Right lobe of liver (tissue), 6 donors: ENCODE measurements at regions not wholly inside any gene's neighbourhood (a gene's known extent, or its start where the extent isn't known, plus 50 kb on each side); places are given as distances from the start of the nearest gene placed in this dataset.
A peak's percentile ranks its signal among the peaks of the same experiment; 100 is the strongest.
"Not testable (repeated sequence)": the region's sequence is repeated elsewhere in the genome, so short reads cannot be mapped to it uniquely, and the experiment has no call there.

Experiments used
- ATAC-seq, 4 donors: fragments of 200-7000 bp; cut with Tn5 transposase; one replicate each; pipeline ENCODE4 v1.9.1; 2020; ENCODE audit warnings: mild to moderate bottlenecking in 4 of 4, moderate library complexity in 4 of 4
- DNase-seq, 3 donors: peaks; one replicate each; pipeline ENCODE4 v3.0.0-alpha.2; 2020
- H3K27ac ChIP-seq, 3 donors: fragments of 200-600 bp; one replicate each; pipeline ENCODE4 v1.8.0; 2022
- H3K27me3 ChIP-seq, 2 donors: fragments of 200-600 bp; one replicate each; pipeline ENCODE4 v1.8.0; 2022
- H3K36me3 ChIP-seq, 4 donors: fragments of 200-600 bp; sonication (generic) in 1 of 4; one replicate each; pipeline versions ENCODE4 v1.5.1 to v1.8.0; 2017 to 2022; ENCODE audit warnings: control low read depth in 1 of 4
- H3K4me1 ChIP-seq, 4 donors: fragments of 200-600 bp; sonication (generic) in 1 of 4; one replicate each; pipeline versions ENCODE4 v1.5.1 to v1.8.0; 2017 to 2022; ENCODE audit warnings: control low read depth in 1 of 4
- H3K4me3 ChIP-seq, 3 donors: fragments of 200-600 bp; one replicate each; pipeline ENCODE4 v1.8.0; 2022
- H3K9me3 ChIP-seq, 4 donors: fragments of 200-600 bp; sonication (generic) in 1 of 4; one replicate each; pipeline versions ENCODE4 v1.5.1 to v1.8.0; 2017 to 2022; ENCODE audit warnings: control low read depth in 1 of 4
- POLR2A ChIP-seq: fragments of 450-650 bp; IDR thresholded peaks from one replicate; pipeline ENCODE4 v1.6.1; 2017; ENCODE audit warnings: antibody characterized with exemption, mild to moderate bottlenecking
- WGBS: methylation state at CpG from one replicate; pipeline ENCODE4 v1.1.6; 2018; ENCODE audit warnings: low coverage, low lambda C conversion rate; ENCODE audit not compliant: insufficient coverage; ENCODE audit errors: missing lambda C conversion rate; 5-methylcytosine and 5-hydroxymethylcytosine counted together
- intact Hi-C, 2 donors: fragments of 100-400 bp; cut with DNase I; formaldehyde crosslinking; loops; one replicate each; pipeline versions ENCODE4 v1.11.2 to v1.14.1; 2022
- TF ChIP-seq, protein P1 (sequence below), 4 donors: fragments of 200-600 bp in 3 of 4; fragments of 450-650 bp in 1 of 4; IDR thresholded peaks; one replicate each; pipeline versions ENCODE4 v1.5.1 to v1.8.0; 2016 to 2022; ENCODE audit warnings: antibody characterized with exemption in 4 of 4, mild to moderate bottlenecking in 2 of 4
- donor health status: DM: no; HTN: yes; CAD: no.
- donor health status: DM: no; HTN: no; CAD: no.
- donor health status: DM: no; HTN: no; CAD: no.
- donor health status: DM: no; HTN: yes; CAD: no.
- donor health status: DM: no; HTN: yes; CAD: no.

DNA sequence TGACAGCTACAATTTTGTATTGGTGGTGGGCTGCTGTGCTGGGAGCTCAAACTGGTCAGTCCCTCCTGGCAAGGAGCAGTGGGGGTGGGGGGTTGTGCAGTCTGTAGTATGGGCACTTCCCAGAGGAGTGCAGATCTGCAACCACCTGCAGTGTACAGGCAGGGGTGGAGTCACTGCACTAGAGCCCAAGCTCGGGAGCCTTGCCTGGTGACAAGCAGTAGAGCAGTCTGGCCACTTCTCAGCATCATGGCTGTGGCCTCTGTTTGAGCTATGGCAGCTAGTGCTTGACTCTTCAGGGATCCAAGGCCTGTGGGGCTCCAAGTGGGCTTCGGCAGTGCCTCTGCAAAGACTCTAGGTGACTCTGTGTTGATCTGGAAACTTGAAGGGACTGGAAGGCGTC lies 585.1 kb upstream of the GRM3 start:
- ATAC-seq: peak in 1 of 4 donors; percentile 35
- TF ChIP-seq POLR2A: no peak
- TF ChIP-seq, protein P1, sequence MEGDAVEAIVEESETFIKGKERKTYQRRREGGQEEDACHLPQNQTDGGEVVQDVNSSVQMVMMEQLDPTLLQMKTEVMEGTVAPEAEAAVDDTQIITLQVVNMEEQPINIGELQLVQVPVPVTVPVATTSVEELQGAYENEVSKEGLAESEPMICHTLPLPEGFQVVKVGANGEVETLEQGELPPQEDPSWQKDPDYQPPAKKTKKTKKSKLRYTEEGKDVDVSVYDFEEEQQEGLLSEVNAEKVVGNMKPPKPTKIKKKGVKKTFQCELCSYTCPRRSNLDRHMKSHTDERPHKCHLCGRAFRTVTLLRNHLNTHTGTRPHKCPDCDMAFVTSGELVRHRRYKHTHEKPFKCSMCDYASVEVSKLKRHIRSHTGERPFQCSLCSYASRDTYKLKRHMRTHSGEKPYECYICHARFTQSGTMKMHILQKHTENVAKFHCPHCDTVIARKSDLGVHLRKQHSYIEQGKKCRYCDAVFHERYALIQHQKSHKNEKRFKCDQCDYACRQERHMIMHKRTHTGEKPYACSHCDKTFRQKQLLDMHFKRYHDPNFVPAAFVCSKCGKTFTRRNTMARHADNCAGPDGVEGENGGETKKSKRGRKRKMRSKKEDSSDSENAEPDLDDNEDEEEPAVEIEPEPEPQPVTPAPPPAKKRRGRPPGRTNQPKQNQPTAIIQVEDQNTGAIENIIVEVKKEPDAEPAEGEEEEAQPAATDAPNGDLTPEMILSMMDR (IDR thresholded peaks at IDR 0.05): no peak
- no peaks in the 10 kb centered on the region for H3K4me1 ChIP-seq

DNA sequence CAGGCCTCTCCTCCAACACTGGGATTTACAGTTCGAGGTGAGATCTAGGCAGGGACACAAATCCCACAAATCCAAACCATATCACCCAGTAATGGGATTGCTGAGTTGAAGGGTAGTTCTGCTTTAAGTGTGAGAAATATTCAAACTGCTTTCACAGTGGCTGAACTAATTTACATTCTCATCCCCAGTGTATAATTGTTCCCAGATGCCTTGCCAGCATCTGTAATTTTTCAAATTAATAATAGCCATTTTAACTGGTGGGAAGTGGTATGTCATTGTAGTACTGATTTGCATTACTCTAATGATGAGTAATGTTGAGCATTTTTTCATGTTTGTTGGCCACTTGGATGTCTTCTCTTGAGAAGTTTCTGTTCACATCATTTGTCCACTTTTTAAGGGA lies 592.8 kb upstream of the GRM3 start:
- Histone ChIP-seq H3K27ac (no peak overlapping the region), H3K4me1 (no peaks in the 10 kb centered on the region), H3K9me3 (no peaks in the 10 kb centered on the region), H3K27me3 (no peaks in the 10 kb centered on the region), H3K36me3 (no peaks in the 10 kb centered on the region), H3K4me3 (no peak overlapping the region)
- 21% methylated on average over 1 of the region's 1 CpG for WGBS
- intact Hi-C loops: no loop called here
- ATAC-seq (no peak), DNase-seq (no peak)
- TF ChIP-seq, protein P1 (IDR thresholded peaks at IDR 0.05): no peak
- no peak for TF ChIP-seq POLR2A

More for the DNA sequence above, 585.1 kb upstream of the GRM3 start:
- no peaks in the 10 kb centered on the region for H3K36me3 ChIP-seq
- H3K4me3 ChIP-seq: no peak overlapping the region
- H3K9me3 ChIP-seq: no peaks in the 10 kb centered on the region
- no peak overlapping the region for H3K27ac ChIP-seq
- peak in 1 of 3 donors; percentile 24 for DNase-seq
- intact Hi-C loops: no loop called here
- H3K27me3 ChIP-seq: no peaks in the 10 kb centered on the region
- 40% methylated on average over 1 of the region's 3 CpGs for WGBS

DNA sequence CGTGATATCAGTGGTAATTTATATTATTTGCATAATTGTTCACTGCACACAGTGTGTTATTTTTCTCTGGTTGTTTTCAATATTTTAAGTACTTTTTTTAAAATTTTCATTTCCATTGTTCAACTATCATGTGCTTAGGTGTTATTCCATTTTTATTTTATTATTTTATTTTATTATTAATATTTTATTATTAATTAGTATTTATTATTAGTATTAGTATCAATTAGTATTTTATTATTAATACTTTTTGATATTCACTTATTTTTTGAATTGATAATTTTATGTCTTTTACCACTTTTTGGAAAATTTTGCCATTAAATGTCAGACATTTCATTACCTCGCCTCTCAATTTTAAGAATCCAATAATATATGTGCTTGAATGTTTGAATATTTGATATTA lies 593.8 kb upstream of the GRM3 start:
- Histone ChIP-seq H3K9me3 (no peaks in the 10 kb centered on the region), H3K27ac (no peak overlapping the region), H3K36me3 (no peaks in the 10 kb centered on the region), H3K4me1 (no peaks in the 10 kb centered on the region), H3K4me3 (no peak overlapping the region), H3K27me3 (no peaks in the 10 kb centered on the region)
- WGBS: 43% methylated on average over 2 of the region's 2 CpGs
- ATAC-seq (no peak), DNase-seq (no peak)
- intact Hi-C loops: no loop called here
- no peak for TF ChIP-seq POLR2A
- TF ChIP-seq, protein P1 (IDR thresholded peaks at IDR 0.05): no peak

DNA sequence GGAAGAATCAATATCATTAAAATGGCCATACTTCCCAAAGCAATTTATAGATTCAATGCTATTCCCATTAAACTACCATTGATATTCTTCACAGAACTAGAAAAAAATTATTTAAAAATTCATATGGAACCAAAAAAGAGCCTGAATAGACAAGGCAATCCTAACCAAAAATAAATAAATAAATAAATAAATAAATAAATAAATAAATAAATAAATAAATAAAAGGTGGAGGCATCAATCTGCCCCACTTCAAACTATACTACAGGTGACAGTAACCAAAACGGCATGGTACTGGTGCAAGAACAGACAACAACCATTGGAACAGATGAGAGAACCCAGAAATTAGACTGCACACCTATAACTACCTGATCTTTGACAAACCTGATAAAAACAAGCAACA lies 598.5 kb upstream of the GRM3 start:
- H3K27ac ChIP-seq, intact Hi-C loops, DNase-seq, H3K4me3 ChIP-seq, H3K27me3 ChIP-seq, H3K4me1 ChIP-seq, ATAC-seq, H3K36me3 ChIP-seq, H3K9me3 ChIP-seq: not testable (repeated sequence)
- 76% methylated on average over 1 of the region's 1 CpG for WGBS

DNA sequence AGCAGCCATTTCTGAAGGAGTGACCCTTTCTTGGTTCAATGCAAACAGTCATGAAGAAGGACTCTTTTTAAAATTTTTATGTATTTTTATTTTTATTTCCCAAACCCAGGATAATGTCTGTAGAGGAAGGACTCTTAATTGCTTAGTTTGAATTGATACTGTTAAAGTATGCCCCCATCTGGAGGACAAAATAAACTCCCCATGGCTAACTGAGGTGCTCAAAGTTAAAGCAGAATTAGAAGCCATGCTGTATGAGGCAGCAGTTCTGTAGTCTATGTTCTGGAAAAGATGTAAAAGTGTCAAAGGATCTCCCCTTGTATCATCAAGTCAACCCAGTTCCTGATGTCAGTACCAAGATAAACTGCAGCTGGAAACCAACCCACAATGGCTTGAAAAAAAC lies 617.9 kb upstream of the GRM3 start:
- no peaks in the 10 kb centered on the region for H3K4me1 ChIP-seq
- no peak for TF ChIP-seq POLR2A
- TF ChIP-seq, protein P1 (IDR thresholded peaks at IDR 0.05): no peak
- no peak for DNase-seq
- ATAC-seq: no peak
- H3K27me3 ChIP-seq: no peaks in the 10 kb centered on the region
- H3K36me3 ChIP-seq: no peaks in the 10 kb centered on the region
- no peak overlapping the region for H3K4me3 ChIP-seq
- no peaks in the 10 kb centered on the region for H3K9me3 ChIP-seq
- intact Hi-C loops: no loop called here
- no peak overlapping the region for H3K27ac ChIP-seq
